Anterior cingulate cortex (tissue), 58 donors: ENCODE measurements at regions not wholly inside any gene's neighbourhood (a gene's known extent, or its start where the extent isn't known, plus 50 kb on each side); places are given as distances from the start of the nearest gene placed in this dataset.
"Not testable (repeated sequence)": the region's sequence is repeated elsewhere in the genome, so short reads cannot be mapped to it uniquely, and the experiment has no call there.

Experiments used
- DNase-seq, 58 donors: peaks; one replicate each; lab custom pipeline; 2025; lab: John Stamatoyannopoulos, UW

DNA sequence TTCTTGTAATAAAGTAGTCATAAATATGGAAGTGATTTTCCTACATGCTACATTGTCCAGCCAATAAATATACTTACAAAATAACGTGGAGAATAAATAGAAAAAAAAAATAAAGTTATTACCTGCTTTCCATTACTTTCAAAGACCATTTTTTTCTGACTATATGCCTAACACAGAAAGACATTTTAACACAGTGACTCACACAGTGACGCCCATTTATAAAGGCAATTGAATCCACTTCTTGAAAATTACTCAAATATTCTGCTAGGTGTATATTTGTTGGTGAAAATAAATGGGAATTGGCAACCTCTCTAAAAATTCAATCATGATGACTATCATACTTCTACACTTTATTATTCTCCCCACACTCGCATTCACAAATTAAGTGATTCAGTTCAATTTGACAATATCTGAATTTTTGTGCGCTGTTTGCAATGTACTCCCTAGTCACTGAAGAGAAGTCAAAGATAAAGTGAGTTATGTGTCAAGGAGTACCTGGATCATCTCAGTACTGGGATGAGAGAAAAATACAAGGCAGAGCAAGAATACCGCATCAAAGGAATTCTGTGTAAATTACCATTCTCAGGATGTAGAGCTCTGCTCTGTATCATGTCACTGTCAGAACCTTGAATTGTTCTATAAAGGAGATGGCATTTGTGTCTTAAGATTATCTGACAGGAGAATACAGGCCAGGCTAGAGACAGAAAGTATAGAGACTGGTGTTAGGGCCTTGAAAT, 642.7 kb downstream of the IPMK start:
- DNase-seq = no peak

- no peak for DNase-seq
Measured at GRCh38 chr10:57624066-57624465, 643.6 kb downstream of the IPMK start.

- DNase-seq = no peak
Measured at GRCh38 chr10:57621466-57621865, 646.2 kb downstream of the IPMK start.

DNA sequence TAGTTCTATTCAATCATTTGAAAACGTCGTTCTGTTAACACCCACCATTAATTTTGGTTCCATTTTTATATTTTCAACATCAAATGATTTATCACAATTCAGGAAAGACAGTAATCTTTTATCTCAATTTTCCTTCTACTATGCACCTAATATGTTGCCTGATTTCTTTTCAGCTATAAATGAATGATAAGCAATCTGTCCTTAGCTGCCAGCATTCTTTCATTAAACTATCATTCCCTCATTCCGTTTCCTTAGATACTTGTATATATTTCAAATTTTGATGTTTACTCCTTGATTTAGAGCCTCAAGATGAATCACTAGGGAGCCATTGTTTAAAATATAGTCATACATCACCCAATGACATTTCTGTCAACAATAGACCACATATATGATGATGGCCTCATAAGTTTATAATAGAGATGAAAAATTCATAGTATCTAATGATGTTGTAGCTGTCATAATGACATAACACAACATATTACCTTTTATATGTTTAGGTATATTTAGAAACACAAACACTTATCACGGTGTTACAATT, 661.7 kb downstream of the IPMK start:
- no peak for DNase-seq

DNA sequence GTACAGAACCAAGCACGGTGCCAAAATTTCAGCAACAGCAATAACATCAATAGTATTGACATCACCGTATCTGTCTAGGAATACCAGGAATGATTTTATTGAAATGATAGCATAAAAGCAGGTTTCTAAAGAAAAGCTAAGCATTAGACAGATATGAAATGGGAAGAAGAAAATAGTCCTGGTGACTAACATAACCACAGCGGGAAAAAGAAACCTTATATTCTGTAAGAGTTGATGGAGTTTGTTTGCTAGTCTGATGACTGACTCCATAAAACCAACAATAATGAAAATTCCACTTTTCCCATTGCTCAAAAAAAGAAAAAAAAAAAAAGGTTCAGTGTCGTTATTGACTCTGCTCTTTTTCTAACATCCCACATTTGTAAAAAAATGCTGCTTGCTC, 668.3 kb downstream of the IPMK start:
- no peak for DNase-seq

DNA sequence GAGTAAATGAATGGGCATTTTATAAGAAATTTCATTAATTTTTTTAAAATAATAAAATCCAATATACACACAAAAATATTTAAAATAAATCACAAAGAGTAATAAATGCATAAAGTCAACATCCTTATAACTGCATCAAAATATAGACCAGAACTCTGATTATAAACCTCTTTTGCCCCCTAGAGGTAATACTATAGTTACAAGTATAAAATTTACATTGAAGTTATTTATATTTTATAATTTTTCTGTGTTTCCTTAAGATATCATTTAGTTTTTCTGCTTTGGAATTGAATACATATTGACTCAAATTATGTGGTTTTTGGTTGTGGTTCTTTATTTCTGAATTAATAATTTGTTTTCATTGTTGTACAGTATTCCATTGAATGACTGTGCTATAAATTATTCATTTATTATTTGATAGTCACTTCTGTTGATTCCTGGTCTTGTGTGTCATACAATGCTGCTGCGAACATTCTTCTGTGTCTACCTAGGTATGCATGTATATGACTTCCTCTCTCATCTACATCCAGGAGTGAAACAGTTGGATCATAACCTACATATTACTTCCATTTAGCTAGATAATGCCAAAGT, 673.6 kb downstream of the IPMK start:
- no peak for DNase-seq

DNA sequence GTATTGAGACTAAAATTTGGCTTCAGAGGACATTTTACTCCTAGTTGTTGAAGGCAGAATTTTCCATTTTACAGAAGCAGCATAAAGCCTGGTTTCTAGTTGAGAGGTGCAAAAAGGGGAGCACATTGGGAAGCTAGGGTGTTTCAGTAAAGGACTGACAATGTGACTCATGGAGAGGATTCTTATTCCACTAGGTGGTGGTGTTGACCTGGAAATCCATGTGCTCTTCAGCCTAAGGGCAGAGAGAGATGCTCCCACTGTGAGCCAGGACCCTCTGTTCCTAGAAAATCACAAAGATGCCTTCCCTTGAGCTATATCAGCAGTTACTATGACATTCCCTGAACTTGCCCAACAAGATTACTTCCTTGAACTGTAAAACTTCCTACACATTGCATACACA, 687.8 kb downstream of the IPMK start:
- DNase-seq = peak in 2 of 58 donors; percentile 1 to 2

GRCh38 chr10:57562211-57562610, 705.5 kb downstream of the IPMK start:
- DNase-seq = no peak

DNA sequence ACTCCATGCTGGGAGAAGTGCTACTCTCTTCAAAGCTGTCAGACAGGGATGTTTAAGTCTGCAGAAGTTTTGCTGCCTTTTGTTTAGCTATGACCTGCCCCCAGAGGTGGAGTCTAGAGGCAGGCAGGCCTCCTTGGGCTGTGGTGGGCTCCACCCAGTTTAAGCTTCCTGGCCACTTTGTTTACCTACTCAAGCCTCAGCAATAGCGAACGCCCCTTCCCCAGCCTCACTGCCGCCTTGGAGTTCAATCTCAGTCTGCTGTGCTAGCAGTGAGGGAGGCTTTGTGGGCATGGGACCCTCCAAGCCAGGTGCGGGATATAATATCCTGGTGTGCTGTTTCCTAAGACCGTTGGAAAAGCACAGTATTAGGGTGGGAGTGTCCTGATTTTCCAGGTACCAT, 715.9 kb downstream of the IPMK start:
- DNase-seq = not testable (repeated sequence)

DNA sequence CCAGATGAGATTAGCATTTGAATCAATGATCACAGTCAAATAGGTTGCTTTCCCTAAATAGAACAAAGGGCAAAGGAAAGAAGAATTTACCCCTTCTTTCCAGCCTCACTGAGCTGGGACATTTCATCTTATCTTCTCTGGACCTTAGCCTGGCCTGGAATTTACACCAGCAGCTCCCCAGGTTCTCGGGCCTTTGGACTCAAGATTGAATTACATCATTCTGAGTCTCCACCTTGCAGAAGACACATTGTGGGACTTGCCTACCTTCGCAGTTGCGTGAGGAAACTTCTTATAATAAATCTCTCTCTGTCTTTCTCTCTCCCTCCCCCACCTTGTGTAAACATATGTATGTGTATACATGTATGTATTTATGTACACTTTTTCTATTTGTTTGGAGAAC, 732.4 kb downstream of the IPMK start:
- DNase-seq = no peak

DNA sequence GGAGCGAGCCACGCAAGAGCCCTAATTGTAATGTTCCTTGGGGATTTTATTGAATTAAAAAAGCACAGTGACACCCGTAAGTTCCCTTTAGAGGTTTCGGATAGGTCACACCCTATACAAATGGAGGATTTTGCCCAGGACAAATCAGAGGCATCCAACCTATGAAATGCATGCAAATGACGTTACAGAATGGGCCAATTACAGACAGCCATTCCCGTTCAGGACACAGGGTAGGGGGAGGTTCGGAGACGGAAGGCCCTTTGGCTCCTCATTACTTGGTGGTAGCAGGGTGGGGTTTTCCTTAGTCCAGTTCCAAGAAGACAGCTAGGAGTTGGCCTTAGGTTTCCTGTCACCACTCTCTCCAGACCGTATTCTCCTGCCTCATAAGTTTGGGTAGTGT, 754.1 kb downstream of the IPMK start:
- no peak for DNase-seq

GRCh38 chr10:57507788-57508187, 759.9 kb downstream of the IPMK start:
- DNase-seq = no peak

GRCh38 chr10:57506414-57507094, 761.1 kb downstream of the IPMK start:
- no peak for DNase-seq

DNA sequence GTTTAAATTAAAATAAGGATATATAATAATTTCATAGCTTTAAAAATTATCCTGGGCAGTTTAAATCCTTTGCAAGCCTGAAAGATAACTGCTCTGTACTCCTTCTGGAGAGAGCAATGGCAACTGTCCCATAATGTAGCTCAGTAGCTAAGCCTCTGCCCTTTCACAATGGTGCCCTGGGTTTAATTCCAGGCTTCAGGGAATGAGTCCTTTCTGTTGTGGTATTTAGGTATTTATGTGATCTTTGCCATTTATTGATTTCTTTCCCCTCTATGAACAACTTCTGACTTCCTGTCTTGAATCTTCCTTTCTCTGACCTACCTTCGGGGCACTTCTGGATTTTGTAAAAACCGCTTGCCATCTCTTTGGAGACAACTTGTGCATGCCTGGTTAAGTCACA, 773.2 kb downstream of the IPMK start:
- no peak for DNase-seq

- no peak for DNase-seq
Measured at GRCh38 chr10:57482259-57482658, 785.4 kb downstream of the IPMK start.

GRCh38 chr10:57472823-57473619, 794.7 kb downstream of the IPMK start:
- DNase-seq = no peak

GRCh38 chr10:57468894-57469432, 798.7 kb downstream of the IPMK start:
- DNase-seq = no peak

GRCh38 chr10:57465155-57465554, 802.5 kb downstream of the IPMK start:
- DNase-seq = no peak

DNA sequence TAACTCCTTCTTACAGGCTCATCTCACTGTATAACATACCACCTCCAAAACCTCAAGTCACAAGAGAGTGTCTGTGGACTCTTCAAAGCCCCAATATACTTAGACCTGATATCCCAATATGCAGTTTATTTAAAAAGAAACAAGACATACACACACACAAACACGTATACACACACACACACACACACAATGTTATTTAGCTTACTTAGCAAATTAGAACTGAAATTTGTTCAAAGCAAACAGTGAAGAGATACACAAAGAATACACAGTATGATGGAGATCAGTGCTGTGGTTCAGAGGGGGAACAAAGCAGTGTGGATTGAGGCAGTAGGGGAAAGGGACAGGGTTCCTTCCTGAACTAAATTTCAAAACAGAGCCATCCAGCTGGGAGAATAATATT, 807.2 kb downstream of the IPMK start:
- DNase-seq = no peak

DNA sequence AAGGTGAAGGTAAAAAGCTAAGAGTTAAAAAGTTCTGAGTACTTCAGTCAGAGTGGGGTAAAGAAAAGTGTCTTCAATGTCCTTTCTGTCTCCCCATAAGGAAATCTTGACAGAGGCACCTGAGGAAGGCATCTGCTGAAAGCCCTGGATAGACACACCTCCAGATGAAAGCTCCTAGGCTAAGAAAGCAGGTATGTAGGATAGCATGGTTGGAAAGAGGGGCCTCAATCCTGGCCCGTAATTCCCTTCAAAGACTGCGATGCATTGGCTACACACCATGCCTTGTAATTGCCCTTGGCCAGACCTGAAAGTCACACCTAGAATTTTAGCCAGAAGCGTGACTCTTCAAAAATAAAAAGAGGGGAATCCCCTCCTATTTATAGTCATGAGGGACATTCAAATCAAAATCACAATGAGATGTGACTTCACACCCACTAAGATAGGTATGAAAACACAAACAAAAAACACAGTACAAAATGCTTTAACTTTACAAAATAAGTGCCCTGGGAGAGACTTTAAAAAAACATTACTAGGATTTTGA, 809.7 kb downstream of the IPMK start:
- no peak for DNase-seq
